HS-27A (cell line): ENCODE measurements at regions not wholly inside any gene's neighbourhood (a gene's known extent, or its start where the extent isn't known, plus 50 kb on each side); places are given as distances from the start of the nearest gene placed in this dataset.
"Not testable (repeated sequence)": the region's sequence is repeated elsewhere in the genome, so short reads cannot be mapped to it uniquely, and the experiment has no call there.

Source experiments
- DNase-seq: peaks from one replicate; pipeline ENCODE4 v3.0.0-alpha.2; 2012; ENCODE audit warnings: low read depth, missing footprints

DNA sequence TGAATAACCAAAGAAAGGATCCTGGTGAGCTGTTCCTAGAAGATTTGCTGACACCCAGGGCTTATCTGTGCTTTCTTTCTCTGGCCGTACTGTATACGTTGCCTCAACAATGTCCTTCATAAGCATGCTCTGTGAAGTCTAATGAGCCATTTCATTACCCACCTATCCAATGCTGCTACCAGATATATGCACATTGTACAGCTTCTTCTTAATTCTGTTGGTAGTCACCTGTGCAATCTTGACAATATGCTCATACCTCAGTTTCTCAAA is 731.8 kb upstream of the NCAM2 start:
- no peak for DNase-seq

DNA sequence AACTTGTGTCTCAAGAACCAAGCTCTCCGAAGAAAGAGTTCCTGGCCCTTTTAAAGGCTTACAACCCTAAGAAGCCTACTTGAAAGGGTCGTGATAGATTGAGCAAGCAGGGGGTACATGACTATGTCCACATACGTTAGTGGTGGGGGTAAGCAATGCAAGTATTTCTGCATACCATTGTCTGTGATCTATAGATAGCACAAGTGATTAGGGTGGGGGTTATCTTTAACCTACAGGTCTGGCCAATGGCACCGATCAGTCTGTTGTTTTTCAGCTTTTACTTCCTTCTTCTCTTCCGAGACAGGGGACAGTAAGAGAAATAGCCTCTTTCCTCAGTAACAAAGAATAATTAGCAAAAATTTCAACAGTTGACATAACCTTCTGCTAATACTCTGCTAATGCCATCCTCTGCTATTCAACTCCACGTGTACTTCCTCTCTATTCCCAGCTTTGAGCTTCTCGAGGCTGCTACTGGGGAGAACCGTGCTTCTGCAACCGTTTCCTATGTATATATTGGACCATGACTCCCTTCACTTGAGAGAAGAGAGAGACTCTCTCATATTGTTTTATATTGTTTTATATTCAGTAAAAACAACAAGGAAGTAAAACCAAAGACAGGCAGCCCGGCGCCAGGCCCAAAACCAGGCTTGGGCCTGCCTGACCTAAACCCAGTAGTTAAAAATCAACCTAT is 727.7 kb upstream of the NCAM2 start:
- no peak for DNase-seq

DNA sequence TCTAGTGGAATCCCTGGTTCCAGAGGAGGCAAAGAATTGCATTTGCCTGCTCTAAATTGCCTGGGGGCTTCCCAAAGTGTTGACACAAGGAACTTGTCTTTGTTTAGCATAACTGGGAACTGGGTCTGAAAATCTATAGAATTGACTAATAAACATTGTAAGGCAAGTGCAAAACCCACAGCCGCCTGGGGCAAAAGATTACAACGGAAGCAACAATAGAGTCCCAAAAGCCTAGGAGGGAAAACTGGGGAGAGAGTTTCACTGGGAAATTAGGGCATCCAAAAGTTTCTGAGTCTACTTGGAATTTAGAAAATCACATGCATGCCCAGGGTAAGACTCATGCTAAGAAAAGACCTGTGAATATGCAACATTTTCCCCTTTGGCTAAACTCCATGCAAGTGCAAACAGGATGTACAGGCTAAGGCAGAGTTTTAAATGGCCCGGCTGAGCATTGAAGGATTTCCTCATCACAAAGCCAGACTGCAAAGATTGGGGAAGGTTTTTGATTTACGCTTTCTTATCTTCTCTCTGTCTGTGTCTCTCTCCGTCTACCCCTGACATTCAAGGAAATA is 725.3 kb upstream of the NCAM2 start:
- DNase-seq: no peak

DNA sequence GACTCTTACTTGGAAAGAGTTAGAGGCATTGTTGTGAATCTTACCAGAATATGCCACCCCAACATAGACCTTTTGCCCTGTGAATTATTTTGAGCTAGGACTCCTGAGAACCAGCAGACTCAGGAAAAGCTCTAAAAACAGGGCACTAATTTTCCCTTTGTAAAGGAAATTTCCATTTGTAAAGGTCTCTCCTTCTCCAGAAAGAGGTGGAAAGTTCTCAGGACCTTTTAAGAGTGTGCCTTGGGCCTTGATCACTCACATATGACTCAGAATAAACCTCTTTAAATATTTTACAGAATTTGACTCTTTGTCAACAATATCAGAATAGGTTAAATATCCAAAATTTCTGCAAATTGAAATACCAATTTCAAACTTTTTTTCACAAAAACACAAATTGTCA is 721.8 kb upstream of the NCAM2 start:
- DNase-seq: no peak

DNA sequence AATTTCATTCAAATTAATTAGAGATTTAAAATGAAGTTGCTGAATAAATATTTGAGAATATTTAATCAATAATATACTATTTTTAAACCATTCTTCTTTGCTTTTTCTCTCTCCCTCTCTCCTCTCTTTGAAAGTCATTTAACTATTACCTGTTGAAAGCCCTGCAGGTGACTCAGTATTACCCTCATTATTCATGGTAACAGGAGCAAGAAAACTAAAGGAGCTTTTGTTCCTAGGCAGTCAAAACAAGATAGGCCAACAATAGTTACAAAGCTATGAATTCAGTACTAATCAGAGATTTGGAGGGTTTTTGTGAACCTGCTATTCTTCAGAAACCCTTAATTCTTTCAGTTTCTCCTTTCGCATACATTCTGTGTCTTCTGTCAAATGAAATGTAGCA is 721.3 kb upstream of the NCAM2 start:
- DNase-seq: no peak

DNA sequence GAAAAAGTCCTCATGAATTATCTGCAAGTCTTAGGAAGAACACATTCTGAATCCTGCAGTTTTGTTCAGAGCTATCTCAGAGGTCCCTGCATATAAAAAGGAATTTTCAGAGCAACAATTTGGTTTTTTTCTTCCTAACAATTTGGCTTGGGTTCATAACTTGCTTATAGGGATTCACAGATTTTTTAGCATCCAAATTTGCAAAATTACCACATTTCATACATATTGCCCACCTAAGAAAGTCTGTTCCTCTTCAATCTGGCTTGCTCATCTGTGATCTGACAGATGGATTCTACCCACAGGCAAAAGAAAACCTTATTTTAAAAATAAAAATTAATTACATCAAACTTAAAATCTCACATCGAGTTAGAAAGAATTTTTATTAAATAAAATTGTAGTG is 714.4 kb upstream of the NCAM2 start:
- DNase-seq: no peak

DNA sequence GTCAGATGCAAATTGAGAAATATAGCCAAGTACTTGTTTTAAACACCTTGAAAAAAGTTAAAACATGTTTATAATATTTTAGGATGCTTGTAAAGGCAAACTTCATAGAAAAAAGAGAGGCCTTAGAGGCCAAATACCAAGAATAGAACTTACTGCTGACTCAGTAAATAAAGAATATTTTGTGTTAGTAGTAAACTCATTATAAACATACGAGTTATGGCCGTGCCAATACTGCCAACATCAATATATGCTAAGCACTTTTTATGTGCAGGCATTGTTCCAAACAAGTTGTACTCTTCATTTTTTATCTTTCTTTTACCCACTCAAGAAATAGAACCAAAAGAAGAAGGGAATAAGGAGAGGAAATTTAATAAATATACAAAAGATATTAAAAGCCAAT is 705.9 kb upstream of the NCAM2 start:
- no peak for DNase-seq

DNA sequence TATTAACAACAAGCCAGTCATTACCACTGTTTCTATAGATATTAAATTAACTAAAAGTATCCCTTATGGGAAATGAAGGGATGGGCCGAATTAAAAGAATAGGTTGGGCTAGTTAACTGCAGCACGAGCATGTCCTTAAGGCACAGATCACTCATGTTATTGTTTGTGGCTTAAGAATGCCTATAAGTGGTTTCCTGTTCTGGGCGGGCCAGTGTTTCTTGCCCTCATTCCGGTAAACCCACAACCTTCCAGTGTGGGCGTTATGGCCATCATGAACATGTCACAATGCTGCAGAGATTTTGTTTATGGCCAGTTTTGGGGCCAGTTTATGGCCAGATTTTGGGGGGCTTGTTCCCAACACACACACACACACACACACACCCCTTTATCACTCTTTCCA is 705.4 kb upstream of the NCAM2 start:
- not testable (repeated sequence) for DNase-seq

DNA sequence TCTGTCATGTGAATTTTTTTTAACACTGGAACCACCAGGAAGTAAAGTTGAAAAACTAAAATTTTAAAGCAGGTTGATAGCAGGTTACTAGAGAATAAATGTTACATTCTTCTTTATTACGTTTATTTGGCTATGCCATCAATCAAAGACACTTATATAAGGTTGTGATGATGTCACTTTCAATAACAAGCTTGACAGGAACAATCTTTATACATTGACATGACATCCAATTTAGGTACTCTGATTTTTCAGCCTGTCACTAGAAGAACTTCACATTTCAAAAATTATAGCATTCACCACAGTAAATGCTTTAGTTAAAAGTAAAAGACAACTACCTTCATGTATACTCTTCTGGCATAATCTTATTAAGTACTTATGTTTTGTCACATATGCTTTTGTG is 696.8 kb upstream of the NCAM2 start:
- DNase-seq: no peak

DNA sequence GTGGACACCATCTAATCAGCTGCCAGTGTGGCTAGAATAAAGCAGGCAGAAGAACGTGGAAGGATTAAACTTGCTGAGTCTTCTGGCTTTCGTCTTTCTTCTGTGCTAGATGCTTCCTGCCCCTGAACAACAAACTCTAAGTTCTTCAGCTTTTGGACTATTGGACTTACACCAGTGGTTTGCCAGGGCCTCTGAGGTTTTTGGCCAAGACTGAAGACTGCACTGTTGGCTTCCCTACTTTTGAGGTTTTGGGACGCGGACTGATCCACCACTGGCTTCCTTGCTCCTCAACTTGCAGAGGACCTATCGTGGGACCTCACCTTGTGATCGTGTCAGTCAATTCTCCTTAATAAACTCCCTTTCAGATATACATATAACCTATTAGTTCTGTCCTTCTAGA is 696.1 kb upstream of the NCAM2 start:
- DNase-seq: no peak

DNA sequence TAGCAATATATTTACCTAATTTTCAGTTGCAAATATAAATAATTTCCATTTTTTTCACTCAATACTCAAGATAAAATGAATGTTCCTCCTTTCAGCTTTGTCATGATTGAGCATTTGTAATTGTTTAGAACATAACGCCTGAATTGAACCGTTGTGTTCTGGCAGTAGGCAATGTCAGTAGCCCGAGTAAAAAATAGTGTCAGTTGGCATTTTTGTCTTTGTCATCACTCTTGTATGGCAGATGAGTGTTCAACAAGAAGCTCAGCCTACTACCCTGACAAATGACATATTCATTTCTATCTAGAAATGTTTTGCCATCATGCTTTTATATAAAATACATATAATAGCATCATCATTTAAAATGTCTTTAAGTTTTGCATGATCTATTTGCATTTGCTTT is 691.4 kb upstream of the NCAM2 start:
- no peak for DNase-seq

DNA sequence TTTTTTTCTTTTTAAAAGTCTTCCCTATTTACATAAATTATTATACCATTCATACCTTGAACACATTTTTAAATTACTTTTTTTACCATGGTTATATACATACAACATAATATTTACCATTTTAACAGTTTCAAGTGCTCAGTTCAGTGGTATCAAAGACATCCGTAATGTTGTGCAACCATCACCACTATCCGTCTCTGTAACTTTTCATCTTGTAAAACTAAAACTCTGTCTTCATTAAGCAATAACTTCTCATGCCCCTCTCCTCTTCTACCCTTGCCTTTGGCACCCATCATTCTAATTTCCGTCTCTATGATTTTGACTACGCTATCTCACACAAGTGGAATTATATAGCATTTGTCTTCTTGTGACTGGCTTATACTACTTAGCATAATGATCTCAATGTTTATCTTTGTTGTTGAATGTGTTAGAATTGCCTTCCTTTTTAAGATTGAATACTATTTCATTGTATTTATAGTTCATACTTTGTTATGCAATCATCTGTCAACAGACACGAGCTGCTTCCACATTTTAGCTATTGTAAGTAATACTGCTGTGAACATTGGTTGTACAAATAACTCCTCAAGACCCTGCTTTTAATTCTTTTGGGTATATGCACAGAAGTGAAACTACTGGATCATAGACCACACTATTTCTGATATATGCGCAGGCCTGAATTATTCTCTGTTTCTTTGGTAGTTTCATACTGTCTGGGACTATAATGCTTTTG is 689.5 kb upstream of the NCAM2 start:
- no peak for DNase-seq

DNA sequence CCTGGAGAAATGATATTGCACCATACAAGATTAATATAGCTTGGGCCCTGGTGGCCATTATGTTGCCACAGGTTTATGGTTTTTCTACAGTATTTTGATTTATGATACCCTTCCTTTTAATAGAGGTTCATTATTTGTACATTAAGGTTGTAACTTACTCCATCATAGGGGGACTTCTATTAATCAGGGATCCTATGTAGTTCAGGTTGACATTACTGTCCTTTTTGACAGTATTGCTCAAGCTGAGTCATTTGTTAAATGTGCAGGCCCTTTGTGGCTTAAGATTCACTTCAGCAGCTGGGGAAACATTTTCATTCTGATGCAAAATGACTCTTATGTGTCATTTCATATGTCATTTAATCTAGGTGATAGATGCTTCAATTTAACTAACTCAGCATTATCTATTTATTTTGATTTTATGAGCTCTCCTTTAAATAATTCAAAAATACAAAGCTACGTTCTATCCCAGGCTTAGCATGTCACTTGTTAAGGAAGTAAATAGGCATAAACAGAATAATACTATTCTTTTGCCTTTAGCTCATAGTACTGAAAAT is 686.9 kb upstream of the NCAM2 start:
- no peak for DNase-seq

DNA sequence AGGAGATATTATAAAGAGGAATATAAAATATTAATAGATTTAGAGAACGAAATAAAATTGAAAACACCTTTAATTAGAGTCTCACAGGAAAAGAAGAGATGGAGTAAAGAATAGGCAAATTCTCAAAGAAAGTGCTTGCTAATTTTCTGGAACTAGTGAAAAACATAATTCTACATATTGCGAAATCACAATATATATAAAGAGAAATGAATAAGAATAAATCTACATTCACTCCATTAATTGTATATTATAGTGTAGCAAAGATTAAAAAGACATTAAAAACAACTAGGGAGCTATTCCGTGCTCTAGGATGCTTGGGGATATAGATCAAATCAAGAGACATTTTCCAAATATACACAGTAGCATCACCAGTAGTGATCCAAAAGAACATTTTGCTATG is 685.2 kb upstream of the NCAM2 start:
- DNase-seq: no peak

DNA sequence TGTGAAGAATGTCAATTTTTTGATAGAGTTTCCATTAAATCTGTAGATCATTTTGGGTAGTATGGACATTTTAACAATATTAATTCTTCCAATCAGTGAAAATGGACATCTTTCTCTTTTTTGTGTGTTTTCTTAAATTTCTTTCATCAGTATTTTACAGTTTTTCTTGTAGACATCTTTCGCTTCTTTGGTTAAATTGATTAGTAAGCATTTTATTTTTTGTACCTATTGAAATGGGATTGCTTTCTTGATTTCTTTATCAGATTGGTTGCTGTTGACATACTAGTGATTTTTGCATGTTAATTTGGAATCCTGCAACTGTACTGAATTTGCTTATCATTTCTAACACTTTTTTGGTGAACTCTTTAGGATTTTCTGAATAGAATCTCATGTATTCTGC is 683.2 kb upstream of the NCAM2 start:
- DNase-seq: no peak

DNA sequence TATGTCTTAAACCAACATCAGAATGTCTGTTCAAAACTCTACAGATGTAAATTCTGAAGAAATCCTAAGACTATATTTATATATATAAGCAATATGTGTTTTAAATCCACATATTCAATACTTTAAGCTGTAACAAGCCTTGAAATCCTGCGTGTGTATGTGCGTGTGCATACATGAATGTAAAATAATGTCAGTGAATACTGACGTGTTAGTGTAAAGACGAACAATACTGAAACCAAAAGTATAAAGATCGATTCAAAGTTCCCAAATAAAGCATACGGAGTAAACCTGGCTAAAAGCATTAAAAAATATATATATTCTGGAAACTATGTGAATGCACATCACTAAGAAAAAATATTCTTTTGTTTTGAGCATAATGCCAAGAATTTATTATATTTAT is 668.6 kb upstream of the NCAM2 start:
- DNase-seq: no peak

DNA sequence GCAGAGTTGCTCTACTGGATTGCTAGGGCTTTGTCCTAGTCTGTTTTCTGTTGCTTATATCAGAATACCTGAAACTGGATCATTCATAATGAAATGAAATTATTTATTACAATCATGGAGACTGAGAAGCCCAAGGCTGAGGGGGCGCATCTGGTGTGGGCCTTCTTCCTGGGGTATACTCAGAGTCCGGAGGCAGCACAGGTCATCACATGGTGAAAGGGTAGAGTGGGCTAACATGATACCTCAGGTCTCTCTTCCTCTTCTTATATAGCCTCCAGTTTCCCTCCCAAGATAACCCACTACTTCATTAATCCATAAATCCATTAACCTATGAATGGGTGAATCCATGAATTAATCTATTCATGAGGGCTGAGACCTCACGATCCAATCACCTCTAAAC is 667.6 kb upstream of the NCAM2 start:
- no peak for DNase-seq

DNA sequence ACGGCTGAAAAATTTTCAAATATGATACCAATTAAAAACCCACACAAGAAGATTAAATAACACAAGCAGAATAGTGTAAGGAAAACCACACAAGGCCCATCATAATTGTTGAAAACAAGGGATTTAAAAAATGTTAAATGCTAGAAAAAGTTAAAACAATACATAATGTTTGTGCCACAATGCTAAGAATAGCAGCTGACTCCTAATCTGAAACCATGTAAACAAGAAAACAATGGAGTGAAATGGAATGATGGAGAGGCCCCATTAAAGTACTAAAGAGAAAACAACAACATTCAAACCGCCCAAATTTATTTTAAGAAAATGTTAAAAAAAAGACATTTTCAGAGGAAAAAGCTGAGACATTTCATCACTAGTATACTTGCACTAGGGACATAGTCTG is 663.6 kb upstream of the NCAM2 start:
- no peak for DNase-seq

DNA sequence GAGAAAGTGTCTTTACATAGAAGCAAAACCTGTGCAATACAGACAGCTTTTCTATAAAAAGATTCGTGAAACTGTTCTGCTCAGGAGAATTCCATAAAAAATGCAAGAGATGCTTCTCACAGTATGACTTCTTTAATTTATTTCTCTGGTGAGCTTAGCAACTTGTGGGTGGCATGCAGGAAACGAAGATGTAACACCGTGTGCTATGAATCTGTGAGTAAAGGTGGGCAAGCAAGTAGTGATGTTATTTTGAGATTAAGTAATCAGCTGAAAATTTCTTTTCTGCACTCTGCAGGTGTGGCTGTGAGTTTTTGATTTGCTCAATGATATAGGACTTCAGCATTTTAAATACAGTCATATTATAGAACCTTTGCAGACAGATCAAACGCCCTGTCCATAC is 656.8 kb upstream of the NCAM2 start:
- DNase-seq: no peak

DNA sequence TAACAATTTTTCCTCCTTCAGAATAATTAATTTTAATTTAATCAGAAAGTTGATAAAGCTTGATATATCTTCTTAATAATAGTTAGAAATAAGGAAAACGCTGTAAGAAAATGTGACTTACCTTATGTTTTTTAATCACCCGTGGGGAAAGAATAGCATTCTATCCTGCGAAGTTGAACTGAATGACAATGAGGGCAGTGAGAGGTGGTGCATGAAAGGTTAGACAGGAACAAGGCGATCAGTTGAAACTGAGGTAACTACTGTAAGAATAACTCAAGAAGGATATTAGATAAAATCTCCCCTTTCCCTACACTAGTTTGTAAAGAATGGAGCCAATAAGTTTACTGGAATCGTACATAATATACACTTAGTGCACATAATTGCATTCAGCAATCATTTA is 655.0 kb upstream of the NCAM2 start:
- no peak for DNase-seq

DNA sequence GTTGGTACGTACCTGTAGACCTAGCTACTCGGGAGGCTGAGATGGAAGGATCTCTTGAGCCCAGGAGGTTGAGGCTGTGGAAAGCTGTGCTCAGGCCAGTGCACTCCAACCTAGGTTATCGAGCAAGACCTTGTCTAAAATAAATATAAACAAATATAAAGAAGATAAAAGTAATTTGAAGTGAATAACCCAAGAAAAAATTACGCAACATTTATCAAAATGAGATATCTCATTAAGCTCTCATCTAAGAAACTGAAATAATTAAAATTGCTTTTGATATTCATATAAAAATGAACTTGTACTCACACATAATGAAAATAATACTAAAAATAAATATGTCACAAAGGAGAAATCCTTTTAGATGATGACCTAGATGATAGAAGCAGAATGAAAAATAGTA is 647.1 kb upstream of the NCAM2 start:
- no peak for DNase-seq

DNA sequence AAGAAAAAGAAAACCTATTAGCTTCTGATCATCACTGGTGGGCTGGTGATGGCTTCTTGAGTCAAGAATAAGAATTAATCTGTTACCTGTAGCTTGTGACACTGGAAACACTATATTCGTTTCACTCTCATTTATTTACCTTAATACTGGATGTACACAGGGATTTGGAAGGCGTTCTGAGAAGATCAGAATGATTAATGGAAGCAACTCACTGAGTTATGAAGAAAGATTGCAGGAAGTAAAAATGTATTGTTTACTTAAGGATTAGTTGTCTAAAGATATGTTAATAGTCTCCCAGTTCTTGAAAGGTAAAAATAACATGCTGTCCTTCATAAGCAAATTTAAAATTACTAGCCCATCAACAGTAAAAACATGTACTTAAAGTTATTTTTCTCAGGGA is 644.9 kb upstream of the NCAM2 start:
- no peak for DNase-seq

DNA sequence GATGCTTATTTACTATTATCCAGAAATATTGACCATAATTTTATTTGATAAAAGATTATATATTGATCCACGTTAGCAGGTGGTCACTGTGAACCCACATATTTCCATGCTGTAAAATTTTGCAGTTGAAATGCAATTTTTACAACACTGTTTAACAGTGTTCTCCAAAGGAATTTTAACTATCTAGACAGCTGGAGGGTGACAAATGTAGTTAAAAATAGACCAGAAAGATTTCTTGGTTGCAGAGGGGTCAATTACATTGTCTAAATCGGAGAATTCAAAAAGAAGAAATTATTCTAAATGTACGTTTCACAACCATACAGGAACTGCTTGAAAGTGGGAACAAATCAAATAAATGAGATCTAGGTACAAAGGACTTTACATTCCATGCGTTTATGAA is 625.2 kb upstream of the NCAM2 start:
- DNase-seq: no peak

DNA sequence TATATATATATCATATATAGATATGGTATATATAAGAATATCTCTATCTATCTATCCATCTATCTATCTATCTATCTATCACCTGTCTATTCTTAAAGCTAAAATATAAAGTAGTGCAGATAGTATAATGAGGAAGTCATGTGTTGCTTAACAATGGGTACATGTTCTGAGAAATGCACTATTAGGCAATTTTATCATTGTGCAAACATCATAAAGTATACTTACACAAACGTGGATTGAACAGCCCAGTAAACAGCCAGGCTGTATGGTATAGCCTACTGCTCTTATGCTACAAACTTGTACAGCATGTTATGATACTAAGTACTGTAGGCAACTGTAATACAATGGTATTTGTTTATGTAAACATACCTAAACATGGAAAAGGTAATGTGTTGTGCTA is 621.0 kb upstream of the NCAM2 start:
- DNase-seq: no peak
